Daoy (cell line): ENCODE measurements at regions not wholly inside any gene's neighbourhood (a gene's known extent, or its start where the extent isn't known, plus 50 kb on each side); places are given as distances from the start of the nearest gene placed in this dataset.

Experiments
- DNase-seq: peaks from one replicate; pipeline ENCODE4 v3.0.0-alpha.2; 2015; ENCODE audit warnings: low read depth

- DNase-seq = no peak
Observed at GRCh38 chr11:32002311-32002710, 88.6 kb upstream of the RCN1 start.

DNA sequence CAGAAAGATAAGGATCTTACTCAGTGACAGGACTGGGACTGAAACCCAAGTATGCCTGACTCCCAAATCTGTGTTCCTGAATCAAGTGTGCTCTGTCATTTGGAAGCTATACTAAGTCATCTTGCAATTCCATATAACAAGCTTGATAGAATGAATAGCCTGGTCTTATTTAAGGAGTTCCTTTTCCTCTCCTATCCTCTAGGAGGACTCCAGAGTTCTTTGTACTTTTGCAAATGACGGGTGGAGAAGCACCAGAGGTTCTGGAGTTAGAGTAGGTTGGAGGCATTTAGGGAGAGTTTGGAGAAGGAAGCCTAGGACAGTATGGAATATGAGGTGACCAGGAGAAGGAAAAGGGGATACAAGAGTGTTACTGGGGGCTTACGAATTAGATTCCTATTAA lies 92.9 kb upstream of the RCN1 start:
- no peak for DNase-seq

- DNase-seq = no peak
Observed at GRCh38 chr11:31996159-31996881, 94.6 kb upstream of the RCN1 start.

- peak; percentile 39 for DNase-seq
Observed at GRCh38 chr11:31995525-31996094, 95.3 kb upstream of the RCN1 start.

DNA sequence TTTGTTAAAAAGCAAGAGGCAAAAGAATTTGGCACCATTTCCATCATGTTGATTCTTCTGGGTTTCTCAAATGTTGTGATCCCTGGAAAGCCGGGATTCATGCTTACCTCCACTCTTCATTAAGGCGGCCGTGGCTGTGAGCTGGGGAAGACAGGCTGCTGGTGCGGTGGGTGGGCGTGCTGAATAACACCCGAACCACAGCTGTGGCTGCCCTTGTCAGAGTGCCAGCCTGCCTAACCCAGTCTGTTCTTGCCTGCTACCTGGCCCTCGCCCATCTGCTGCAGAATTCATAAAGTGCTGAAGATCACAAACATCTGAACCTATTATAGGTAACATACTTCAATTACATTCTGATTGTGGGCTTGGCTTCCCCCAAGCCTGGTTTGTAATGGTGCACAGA lies 95.8 kb upstream of the RCN1 start:
- no peak for DNase-seq

DNA sequence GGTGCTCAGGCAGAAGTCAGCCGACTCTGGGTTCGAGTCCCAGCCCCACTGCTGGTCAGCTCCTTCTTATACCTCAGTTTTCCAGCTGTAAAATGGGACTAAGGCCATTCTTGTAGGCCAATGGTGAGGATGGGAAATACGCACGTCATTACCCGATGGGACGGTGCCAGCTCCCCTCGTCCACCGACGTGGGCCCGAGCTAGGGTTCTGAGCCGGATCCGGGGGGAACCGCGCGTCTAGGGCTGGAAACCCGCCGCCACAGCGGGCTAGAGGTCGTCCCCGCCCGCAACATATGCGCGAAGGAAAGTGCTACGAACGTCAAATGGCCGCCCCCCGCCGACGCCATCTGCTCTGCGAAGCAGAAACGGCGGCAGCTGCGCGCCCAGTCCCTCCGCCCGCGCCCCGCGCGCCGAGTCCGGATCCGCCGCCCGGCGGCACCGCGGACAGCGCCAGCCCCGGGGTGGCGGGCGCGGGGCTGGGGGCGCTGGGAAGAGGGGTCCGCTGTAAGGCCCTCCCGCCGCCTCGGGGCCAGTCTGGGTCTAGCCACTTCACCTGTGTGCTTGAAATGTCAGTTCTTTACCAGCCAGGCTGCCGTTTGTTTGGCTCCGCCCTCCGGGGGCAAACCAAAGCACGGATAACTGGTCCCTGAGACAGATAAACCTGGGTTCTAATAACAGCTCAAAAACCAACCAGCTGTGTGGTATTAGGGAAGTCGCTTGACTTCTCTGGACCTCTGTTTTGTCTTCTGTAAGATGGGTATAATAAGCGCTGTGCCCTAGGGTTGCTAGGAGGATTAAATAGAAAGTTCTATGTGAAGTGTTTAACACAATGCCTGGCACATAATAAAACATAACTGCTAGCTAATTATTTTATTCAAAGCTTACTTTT lies 103.5 kb upstream of the RCN1 start:
- peak; percentile 24 for DNase-seq

DNA sequence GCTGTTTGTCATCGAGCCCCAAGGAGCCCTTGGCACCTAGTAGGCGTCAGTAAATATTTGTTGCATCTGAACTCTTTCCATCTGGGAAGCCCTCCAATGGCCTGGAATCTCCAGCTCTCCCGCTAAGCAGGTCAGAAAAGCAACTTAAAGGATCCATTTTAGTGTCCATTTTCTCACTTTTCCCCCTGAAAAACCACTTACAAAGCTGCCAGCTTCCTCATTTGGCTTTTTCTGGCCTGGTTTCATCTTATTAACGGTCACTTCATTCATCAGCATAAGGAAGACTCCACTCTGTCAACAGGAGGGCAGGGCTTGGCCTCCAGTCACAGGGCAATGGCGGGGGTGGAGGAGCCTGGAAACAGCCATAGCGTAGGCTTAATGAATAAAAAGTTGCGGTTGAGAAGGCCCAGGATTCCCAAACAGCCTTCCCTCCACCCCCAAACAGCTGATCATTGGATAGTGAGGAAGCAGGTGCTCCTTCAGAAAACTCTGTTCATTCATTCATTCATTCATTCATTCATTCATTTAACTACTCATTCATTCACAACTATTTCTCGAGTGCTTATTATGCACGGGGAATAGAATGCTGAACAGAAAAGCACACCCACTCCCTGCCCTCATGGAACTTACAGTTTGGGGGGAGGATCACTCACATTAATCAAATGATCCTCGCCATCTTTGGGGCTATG lies 104.5 kb upstream of the RCN1 start:
- no peak for DNase-seq

GRCh38 chr11:31981457-31981856 lies 109.4 kb upstream of the RCN1 start:
- DNase-seq = no peak

GRCh38 chr11:31977343-31977742 lies 113.5 kb upstream of the RCN1 start:
- no peak for DNase-seq

GRCh38 chr11:31974366-31975136 lies 116.3 kb upstream of the RCN1 start:
- peak; percentile 92 for DNase-seq

DNA sequence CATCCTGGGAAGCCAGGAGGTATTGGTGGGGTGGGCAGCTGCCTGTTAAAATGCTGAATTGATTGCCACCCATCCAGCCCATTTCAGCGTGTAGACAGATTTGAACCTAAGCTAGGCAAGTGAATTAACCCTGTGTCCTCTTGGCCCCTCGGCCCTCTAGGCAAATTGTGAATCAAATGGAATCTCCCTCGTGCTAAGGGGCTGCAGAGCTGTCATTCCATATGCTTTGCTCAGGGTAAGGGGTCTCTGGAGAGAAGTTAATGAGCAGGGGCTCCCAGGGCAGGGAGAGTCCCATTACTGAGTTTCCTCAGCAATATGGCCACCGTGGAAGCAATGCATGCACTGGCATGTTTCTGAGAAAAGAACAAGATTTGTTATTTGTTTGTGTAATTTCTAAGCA lies 117.7 kb upstream of the RCN1 start:
- DNase-seq = no peak

- no peak for DNase-seq
Observed at GRCh38 chr11:31972623-31973022, 118.3 kb upstream of the RCN1 start.

GRCh38 chr11:31969359-31969702 lies 121.5 kb upstream of the RCN1 start:
- no peak for DNase-seq

- DNase-seq = peak; percentile 61
Observed at GRCh38 chr11:31968461-31969358, 122.2 kb upstream of the RCN1 start.

DNA sequence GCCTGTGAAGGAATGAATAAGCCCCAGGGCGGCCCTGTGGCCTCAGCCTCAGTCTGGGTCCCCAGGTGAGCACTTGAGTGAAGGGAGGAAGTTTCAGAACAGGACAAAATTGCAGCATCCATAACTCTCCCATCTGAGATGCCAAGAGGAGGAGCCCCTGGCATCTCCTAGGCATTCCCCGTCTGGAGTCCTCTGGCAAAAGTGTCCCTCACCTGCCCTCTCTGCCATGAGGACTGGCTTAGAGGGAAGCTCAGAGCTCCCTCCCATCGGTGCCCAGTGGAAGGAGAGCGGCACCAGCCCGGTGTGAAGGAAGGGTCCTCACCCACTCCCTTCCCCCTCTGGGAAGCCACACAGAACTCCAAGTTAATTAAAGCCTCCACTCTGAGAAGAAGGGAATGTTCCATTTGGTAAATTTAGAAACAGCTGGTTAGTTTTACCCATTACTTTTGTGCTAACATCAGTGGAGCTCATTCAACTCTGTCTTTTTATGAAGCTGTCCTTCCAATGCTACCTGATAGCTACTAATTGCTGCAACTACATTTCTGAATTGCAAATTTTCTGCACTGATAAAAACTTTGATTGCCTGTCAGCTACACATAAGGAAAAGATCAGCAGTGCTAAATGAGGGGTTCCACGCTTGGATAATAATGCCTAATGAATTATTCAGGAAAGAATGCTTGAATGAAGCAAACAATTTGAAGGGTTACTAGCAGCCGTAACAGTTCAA lies 123.3 kb upstream of the RCN1 start:
- no peak for DNase-seq

GRCh38 chr11:31966846-31967245 lies 124.0 kb upstream of the RCN1 start:
- no peak for DNase-seq

- no peak for DNase-seq
Observed at GRCh38 chr11:31964181-31964580, 126.7 kb upstream of the RCN1 start.

DNA sequence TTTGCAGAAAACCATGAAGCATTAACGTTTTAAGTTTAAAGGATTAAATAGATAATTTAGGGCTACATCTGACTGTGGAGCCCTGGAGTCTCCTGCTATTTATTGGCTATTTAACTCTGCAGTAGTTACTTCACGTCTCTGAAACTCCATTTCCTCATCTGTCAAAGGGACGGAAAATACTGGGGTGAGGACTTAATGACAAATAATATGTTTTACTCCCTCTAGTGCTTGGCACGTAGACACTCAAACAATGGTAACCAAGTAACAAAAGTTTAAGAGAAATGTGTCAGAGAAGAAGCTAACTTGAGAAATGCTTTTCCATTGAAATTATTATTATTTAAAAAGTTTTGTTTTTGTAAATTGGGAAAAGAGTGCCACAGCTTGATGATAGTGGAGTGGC lies 130.7 kb upstream of the RCN1 start:
- DNase-seq = no peak

DNA sequence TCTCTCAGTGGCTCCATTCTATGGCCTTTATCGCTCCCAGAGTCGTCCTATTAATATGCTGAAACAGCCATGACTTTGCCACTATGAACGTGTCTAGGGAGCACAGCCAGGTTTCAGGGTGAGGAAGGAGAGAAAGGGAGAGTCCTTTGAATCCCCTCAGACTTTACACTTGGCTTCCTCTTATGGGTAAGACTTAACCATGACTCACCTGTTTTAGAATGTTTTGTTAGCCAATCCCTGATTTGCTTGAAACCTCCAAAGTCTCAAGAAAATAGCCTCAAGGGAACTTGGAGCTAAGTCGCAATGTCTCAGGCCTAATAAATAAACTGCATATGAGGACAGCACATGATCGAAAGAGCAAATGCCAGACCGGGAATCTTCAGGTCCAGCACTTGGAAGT lies 131.2 kb upstream of the RCN1 start:
- peak; percentile 52 for DNase-seq
